K562 (cell line): ENCODE measurements at regions not wholly inside any gene's neighbourhood (a gene's known extent, or its start where the extent isn't known, plus 50 kb on each side); places are given as distances from the start of the nearest gene placed in this dataset.

Experiments
- ARID3B ChIP-seq: fragments of 250-450 bp; sonication (Bioruptor Pico); IDR thresholded peaks from 2 replicates; pipeline ENCODE4 v1.4.0; 2020; ENCODE audit warnings: borderline replicate concordance
- DEAF1 ChIP-seq: fragments of 450-650 bp; formaldehyde crosslinking; IDR thresholded peaks from 2 replicates; pipeline ENCODE4 v1.4.0; 2020; ENCODE audit warnings: mild to moderate bottlenecking, moderate library complexity
- GTF2A2 ChIP-seq: IDR thresholded peaks from 2 replicates; pipeline ENCODE4 v1.6.1; 2016; ENCODE audit warnings: mild to moderate bottlenecking, missing genetic modification characterization, missing compliant biosample characterization
- HNRNPK ChIP-seq: fragments of 200-400 bp; formaldehyde crosslinking; IDR thresholded peaks from one replicate; pipeline ENCODE4 v1.6.1; 2018; ENCODE audit warnings: mild to moderate bottlenecking, low read depth, low read length; ENCODE audit not compliant: poor library complexity, severe bottlenecking
- IRF2 ChIP-seq: sonication (generic); formaldehyde crosslinking; IDR thresholded peaks from 2 replicates; pipeline ENCODE4 v1.8.1; 2022; ENCODE audit warnings: mild to moderate bottlenecking, missing genetic modification reagents
- KLF1 ChIP-seq: fragments of 450-650 bp; IDR thresholded peaks from 2 replicates; pipeline ENCODE4 v1.6.1; 2016; ENCODE audit warnings: missing genetic modification characterization, missing compliant biosample characterization
- MECOM ChIP-seq: fragments of 250-450 bp; sonication (Bioruptor Pico); IDR thresholded peaks from 2 replicates; pipeline ENCODE4 v1.8.0; 2022; ENCODE audit warnings: inconsistent platforms
- NBN ChIP-seq: fragments of 450-650 bp; IDR thresholded peaks from 2 replicates; pipeline ENCODE4 v1.6.1; 2016; ENCODE audit warnings: low read depth, mild to moderate bottlenecking
- NFIC ChIP-seq: fragments of 450-650 bp; IDR thresholded peaks from 2 replicates; pipeline ENCODE4 v1.6.1; 2017; ENCODE audit warnings: mild to moderate bottlenecking, inconsistent platforms
- NONO ChIP-seq, 2 experiments: fragments of 200-400 bp in 1 of 2; fragments of 450-650 bp in 1 of 2; formaldehyde crosslinking in 1 of 2; IDR thresholded peaks; 2 replicates each; pipeline ENCODE4 v1.6.1; 2017; ENCODE audit warnings: low read depth in 2 of 2, mild to moderate bottlenecking in 2 of 2, moderate library complexity in 2 of 2, low read length in 1 of 2
- NR0B1 ChIP-seq: fragments of 450-650 bp; IDR thresholded peaks from one replicate; pipeline ENCODE4 v1.6.1; 2018; ENCODE audit warnings: mild to moderate bottlenecking, moderate library complexity; ENCODE audit not compliant: partially characterized antibody
- PTBP1 ChIP-seq: fragments of 200-400 bp; formaldehyde crosslinking; IDR thresholded peaks from 2 replicates; pipeline ENCODE4 v1.6.1; 2017; ENCODE audit warnings: low read depth, low read length
- SMC3 ChIP-seq: conservative IDR thresholded peaks from 2 replicates; pipeline ENCODE4 v1.6.1; 2011; ENCODE audit warnings: low read depth, low read length, improper control_type of control experiment; ENCODE audit not compliant: insufficient read depth
- ZNF146 ChIP-seq: IDR thresholded peaks from one replicate; pipeline ENCODE4 v1.6.1; 2018; ENCODE audit warnings: missing compliant biosample characterization; ENCODE audit not compliant: unreplicated experiment
- ZNF3 ChIP-seq: fragments of 250-450 bp; sonication (Bioruptor Pico); IDR thresholded peaks from 2 replicates; pipeline ENCODE4 v1.5.0; 2021; ENCODE audit warnings: mild to moderate bottlenecking, moderate library complexity
- ZNF384 ChIP-seq: IDR thresholded peaks from 2 replicates; pipeline ENCODE4 v1.6.1; 2012; ENCODE audit warnings: low read depth, low read length, improper control_type of control experiment
- ZNF609 ChIP-seq: sonication (generic); formaldehyde crosslinking; IDR thresholded peaks from 2 replicates; pipeline ENCODE4 v1.8.1; 2023; ENCODE audit warnings: missing genetic modification reagents, mild to moderate bottlenecking, borderline replicate concordance
- TF ChIP-seq, protein P1 (sequence below): sonication (generic); formaldehyde crosslinking; IDR thresholded peaks from 2 replicates; pipeline ENCODE4 v1.8.1; 2023; ENCODE audit warnings: mild to moderate bottlenecking, missing genetic modification reagents

DNA sequence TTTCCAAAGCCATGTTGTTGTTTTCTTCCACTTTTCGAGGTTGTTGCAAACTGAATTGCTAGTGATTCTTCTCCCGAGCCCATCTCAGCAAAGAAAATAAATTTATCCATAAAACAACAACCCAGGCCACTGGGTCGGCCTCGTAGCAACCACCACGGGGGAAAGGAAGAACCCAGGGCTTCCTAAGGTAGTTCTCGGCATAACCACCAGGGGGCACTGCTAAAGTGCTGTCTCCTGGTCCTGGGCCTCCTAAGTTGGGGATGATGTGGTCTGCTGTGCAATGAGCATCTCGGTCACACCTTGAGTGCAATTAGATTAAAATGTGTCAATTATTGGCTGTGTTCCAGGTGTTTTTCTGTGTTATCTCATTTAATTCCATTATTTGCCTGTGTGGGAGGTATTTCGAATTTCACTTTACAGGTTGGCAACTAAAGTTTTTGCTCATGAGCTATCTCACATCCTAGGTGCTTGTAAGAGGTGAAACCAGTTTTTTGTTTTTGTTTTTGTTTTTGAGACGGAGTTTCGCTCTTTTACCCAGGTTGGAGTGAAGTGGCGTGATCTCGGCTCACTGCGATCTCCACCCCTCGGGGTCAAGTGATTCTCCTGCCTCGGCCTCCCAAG lies 102.8 kb upstream of the DAP start (continued):
- TF ChIP-seq ZNF609 (CRISPR knock-in tag), result no peak
- TF ChIP-seq ZNF146 (CRISPR knock-in tag), result no peak
- no peak for TF ChIP-seq NR0B1
- no peak for TF ChIP-seq NBN
- TF ChIP-seq NFIC, result peak; percentile 47
- no peak for TF ChIP-seq IRF2 (CRISPR knock-in tag)
- no peak for TF ChIP-seq ZNF3 (CRISPR knock-in tag)
- no peak for TF ChIP-seq ARID3B
- no peak for TF ChIP-seq MECOM (CRISPR knock-in tag)
- peak; percentile 76 for TF ChIP-seq SMC3
- 0 out of 2 replicates have a peak, but pooled peaks have one; percentile 9 for TF ChIP-seq DEAF1 (CRISPR knock-in tag)
- TF ChIP-seq ZNF384, result no peak
- TF ChIP-seq KLF1, result no peak
- TF ChIP-seq HNRNPK, result no peak
- no peak for TF ChIP-seq PTBP1
- TF ChIP-seq GTF2A2 (tag), result no peak
- TF ChIP-seq, protein P1, sequence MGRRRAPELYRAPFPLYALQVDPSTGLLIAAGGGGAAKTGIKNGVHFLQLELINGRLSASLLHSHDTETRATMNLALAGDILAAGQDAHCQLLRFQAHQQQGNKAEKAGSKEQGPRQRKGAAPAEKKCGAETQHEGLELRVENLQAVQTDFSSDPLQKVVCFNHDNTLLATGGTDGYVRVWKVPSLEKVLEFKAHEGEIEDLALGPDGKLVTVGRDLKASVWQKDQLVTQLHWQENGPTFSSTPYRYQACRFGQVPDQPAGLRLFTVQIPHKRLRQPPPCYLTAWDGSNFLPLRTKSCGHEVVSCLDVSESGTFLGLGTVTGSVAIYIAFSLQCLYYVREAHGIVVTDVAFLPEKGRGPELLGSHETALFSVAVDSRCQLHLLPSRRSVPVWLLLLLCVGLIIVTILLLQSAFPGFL (CRISPR knock-in tag), result no peak
- no peak for TF ChIP-seq NONO (IDR thresholded peaks at IDR 0.05; ENCODE audit: low read depth in 2 of 2, low read length in 1 of 2)
